ENCODE measurements at regions not wholly inside any gene's neighbourhood (a gene's known extent, or its start where the extent isn't known, plus 50 kb on each side); places are given as distances from the start of the nearest gene placed in this dataset.

GRCh38 chr13:79907527-79907926 lies 426.6 kb downstream of the NDFIP2 start:
- TF ChIP-seq CTCF (IDR thresholded peaks at IDR 0.05; ENCODE audit: low read depth, low read length, missing input control) (no peak), SP1 (IDR thresholded peaks at IDR 0.05) (no peak), JUND (IDR thresholded peaks at IDR 0.05) (no peak), TAF1 (conservative IDR thresholded peaks at IDR 0.05) (no peak), HNF4A (conservative IDR thresholded peaks at IDR 0.05) (no peak), YY1 (IDR thresholded peaks at IDR 0.05) (no peak), RAD21 (IDR thresholded peaks at IDR 0.05) (no peak), FOXA2 (IDR thresholded peaks at IDR 0.05) (no peak), GABPA (IDR thresholded peaks at IDR 0.05 in 1 of 2, conservative IDR thresholded peaks at IDR 0.05 in 1 of 2) (no peak)
- TF ChIP-seq, protein P1, sequence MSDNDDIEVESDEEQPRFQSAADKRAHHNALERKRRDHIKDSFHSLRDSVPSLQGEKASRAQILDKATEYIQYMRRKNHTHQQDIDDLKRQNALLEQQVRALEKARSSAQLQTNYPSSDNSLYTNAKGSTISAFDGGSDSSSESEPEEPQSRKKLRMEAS (IDR thresholded peaks at IDR 0.05), result no peak
- TF ChIP-seq, protein P2, sequence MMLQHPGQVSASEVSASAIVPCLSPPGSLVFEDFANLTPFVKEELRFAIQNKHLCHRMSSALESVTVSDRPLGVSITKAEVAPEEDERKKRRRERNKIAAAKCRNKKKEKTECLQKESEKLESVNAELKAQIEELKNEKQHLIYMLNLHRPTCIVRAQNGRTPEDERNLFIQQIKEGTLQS (IDR thresholded peaks at IDR 0.05), result no peak

Measured in liver (tissue), 3 donors.